Stimulated activated CD4-positive, alpha-beta T cell treated with anti-CD3 and anti-CD28 coated beads, Interleukin-1b, Interleukin-23, amount 100 ng/mL, for 1 hour (primary cell): ENCODE measurements at regions not wholly inside any gene's neighbourhood (a gene's known extent, or its start where the extent isn't known, plus 50 kb on each side); places are given as distances from the start of the nearest gene placed in this dataset.

ENCODE experiments used
- DNase-seq, 2 donors: peaks; one replicate each; pipeline ENCODE4 v3.0.0-alpha.2; 2020; ENCODE audit warnings: low read depth in 2 of 2

DNA sequence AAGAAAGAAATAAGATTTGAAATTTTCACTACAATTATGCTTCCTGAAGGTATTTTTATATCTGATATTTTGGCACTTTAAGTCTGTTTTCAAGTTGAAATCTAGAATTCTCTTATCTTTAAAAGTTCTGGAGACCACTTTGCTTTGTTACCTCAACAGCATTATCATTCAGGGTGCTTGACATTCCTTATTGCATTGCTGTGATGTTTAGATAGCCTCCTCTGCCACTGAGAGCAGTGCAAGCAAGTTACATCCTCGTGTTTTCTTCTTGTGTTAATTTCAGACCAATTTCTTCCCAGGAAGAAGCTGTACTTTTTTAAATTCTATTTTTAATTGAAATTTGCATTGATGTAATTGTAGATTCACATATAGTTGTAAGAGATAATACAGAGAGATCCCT lies 333.9 kb upstream of the KIRREL3 start:
- no peak for DNase-seq

DNA sequence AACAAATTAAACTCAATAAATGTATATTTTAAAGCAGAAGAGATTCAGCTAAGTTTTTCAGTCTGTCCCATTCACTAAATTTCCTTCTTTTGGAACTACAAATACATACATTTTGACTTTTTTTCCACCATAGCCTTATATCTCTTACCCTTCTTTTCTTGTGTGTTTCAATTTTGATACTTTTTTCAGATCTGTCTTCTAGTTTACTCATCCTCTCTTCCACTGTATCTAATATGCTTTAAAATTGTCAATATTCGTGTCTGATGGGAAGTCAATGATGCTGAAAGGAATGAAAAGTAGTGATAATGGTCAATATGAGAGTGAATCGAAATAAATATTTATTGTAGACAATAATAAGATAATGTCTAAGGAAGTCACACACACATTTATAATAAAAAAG lies 332.3 kb upstream of the KIRREL3 start:
- no peak for DNase-seq

DNA sequence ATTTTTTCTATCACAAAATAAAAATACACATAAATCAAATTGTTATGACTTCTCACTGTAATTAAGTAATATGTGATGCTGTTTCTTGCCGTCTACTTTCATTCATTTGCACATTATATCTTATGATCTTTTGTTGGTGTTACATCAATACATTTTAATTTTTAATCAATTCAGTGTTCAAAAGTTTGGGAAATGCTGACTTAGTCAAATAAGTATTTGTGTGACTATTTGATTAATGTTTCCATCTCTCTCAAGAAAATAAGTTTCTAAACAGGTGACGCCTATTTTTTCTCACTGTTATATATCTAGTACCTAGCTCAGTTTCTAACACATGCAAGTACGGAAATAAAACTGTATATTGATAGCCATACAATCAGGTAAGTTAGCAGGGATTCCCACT lies 329.5 kb upstream of the KIRREL3 start:
- DNase-seq = no peak

DNA sequence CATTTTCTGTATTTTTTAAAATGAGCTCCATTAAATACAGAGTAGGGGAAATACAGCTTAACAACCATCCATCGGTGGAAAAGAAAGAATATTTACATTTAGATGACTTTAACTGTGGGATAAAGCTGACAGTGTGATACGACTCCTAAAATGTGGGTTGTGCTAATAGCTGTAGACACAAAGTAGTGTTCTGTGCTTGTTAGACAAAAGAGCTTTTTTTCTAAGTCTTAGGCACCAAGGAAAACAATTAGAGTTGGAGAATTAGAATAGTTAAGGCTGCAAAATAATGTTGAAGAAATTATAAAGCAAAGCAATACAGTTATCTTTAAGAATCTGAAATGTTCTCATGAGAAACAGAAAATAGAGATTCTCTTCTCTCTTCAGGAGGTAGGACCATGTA lies 307.7 kb upstream of the KIRREL3 start:
- no peak for DNase-seq

DNA sequence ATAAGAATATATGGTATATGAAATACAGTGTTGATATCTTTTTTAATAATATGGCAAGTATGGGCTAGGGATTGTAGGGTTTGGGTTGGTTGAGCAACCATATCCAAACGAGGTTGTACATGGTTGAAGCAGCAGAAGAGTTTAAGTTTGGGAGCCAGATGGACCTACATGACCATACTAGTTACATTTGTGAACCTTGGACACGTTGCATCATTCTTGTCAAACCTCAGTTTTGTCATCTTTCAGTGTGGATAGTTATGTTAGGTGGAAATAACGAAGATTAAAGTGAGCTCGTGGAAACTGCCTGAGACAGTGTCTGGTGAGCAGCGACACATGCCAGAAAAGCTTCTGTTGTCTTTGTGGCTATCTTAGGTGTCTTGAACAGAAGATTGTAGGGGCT lies 307.1 kb upstream of the KIRREL3 start:
- no peak for DNase-seq

DNA sequence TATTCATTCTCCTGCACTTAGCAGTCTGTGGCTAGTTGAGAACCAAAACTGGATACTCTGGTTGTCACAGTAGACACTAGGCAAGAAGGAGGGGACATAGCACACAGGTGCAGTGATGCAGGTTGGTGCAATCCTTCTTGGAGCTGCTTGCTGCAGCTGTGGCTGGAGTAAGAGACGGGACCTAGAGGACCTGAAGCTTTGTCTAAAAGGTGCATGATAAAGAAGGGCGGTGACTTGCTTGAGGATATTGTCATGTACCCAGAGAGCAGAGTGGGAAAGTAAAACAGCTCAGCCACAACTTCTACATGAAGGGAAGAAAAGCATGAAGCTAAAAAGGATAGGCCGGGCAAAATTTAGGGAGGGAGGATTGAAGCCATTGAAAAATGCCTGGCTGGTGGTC lies 304.1 kb upstream of the KIRREL3 start:
- no peak for DNase-seq

DNA sequence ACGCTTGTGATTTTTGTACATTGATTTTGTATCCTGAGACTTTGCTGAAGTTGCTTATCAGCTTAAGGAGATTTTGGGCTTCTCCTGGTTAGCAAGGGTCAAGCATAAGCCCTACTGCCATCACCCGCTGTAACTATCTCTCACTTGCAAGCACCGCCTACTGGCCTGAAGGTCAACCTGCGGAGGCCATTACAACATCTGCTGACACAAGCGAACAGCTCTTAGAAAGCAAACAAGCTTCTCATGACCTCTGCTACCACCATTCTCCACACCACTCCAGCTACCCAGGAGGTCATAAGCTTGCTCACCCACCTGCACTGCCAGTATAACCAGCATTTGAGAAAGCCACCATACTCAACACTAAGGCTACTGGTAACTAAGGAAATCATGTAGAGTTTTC lies 288.4 kb upstream of the KIRREL3 start:
- no peak for DNase-seq

DNA sequence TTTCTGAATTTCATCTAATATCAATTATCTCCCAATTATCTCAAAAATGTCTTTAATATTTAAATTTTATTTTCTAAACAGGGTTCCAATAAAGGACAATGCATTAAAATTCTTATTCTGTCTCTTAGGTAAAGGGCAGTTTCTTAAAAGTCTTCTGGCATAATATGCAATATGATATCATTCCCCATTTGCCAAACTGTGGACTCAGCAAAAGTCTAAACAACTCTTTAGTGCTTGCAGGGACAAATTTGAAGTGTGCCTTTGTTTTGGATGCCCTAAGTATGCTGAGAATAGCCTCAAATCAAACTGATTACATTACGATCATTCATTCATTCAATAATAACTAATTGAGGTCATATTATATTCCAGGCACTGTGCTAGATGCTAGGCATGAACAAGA lies 281.0 kb upstream of the KIRREL3 start:
- no peak for DNase-seq

DNA sequence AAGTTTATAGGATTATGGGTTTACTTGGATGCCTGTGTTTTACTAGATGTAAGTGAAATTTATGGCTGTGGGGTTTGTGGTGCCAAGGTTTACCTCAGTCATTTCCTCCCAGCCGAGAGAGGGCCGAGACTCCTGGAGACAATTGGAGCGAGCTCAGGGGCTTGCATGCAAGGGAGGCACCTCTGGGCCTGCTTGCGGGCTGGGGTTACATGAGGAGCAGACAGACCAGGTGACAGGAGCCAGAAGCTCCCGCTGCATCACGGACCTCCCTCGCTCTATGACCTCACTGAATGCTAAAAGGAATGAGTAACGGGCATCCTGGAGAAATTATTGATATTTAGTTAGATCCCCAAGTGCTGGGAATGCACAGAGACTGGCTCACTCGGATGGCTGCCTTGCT lies 275.2 kb upstream of the KIRREL3 start:
- DNase-seq = no peak

DNA sequence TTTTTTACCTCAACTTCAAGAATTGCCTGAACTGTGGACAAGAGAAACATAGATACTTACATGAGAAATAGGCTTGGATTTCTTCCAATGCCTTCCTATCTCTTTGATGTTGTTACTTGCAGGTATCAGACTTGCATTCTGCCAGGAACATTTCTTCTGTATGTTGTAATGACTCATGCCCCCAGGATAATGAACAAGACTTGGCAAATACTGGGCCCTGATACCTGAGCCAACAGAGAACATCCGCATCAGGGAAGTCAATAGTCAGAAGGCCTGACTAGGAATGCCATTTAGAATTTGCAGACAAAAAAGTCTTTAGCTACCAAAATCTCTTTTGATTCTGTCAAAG lies 273.7 kb upstream of the KIRREL3 start:
- DNase-seq = no peak

DNA sequence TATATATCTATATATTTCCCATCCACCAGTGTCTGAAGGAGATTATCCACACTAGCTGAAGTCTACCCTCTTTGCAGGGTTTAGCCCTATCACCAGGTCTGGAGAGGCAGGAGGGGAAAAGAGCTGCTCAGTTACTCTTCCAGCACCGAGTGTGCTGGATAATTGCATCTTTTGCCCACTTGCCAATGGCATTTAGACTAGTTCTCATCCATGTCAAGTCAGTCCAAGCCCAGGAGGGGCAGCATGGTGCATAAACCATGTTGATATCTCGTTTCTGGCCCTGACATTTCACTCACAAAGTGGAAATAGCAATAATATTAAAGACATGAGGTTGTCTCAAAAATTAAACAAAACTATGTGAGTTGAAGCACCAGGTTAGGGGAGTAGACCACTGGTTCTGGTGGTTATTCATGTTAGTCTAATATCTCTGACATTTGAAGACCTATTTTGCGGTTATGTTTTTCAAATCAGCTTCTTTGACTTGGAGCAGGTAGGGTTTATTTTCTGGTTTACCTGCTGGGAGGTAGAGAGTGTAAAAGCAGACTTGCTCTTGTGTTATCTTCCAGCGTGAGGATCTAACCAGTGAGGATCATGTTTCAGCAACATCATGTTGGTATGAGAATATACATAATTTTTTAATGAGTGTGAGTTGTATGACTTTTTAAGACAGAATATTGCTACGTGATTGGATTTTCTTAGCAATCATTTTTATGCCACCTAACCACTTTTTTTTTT lies 273.2 kb upstream of the KIRREL3 start:
- no peak for DNase-seq

DNA sequence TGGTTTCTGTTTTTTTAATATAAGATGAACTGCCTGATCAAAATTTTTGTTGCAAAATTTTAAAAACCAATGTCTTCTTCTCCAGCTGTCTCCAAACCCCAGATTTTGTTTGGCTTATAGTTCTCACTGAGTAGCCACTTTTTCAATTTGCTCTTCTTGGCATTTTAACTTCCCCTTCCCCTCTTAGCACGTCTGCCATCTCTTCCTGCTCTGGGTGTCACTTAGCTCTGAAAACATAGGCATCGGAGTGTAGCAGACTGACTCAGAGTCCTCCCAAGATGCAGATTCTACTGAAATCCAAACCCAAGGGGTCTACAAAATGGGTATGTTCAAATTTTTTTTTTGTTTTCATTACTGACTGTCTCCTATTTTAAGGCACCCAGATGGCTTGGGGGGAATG lies 270.3 kb upstream of the KIRREL3 start:
- DNase-seq = no peak

DNA sequence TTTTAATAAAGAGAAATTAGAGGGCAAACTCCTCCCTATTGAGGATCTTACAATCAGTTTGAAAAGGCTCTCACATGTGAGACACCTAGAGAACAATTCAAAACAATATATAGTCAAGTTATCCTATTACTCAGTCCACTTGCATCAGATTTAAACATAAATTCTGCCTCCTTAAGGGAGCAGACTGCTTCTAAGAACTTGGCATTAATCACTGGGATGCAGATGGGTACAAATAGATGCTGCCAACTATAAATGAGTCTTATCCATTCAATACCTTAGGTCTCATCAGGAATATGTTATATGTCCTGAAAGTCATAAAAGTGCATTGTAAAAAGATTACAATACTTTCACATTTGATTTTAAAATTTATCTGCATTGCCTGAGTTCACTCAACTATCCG lies 269.3 kb upstream of the KIRREL3 start:
- no peak for DNase-seq

DNA sequence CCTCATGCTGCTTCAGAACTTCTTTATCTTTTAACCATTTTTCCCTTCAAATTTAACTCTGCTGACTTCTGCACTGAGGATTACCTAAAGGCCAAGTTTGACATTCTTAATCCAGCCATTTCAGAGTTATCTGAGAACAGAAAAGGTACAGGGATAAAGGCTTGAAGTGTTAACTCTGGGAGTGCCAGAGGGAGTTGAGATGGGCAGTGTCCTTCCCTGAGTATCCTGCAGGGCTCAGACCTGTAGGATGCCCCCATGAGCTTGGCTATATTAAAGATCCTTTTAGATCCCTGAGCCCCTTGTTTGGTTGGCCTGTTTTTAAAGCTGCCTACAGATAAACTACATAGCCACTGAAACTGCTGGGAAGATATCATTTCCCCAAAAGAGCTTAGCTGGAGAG lies 268.4 kb upstream of the KIRREL3 start:
- DNase-seq = no peak

DNA sequence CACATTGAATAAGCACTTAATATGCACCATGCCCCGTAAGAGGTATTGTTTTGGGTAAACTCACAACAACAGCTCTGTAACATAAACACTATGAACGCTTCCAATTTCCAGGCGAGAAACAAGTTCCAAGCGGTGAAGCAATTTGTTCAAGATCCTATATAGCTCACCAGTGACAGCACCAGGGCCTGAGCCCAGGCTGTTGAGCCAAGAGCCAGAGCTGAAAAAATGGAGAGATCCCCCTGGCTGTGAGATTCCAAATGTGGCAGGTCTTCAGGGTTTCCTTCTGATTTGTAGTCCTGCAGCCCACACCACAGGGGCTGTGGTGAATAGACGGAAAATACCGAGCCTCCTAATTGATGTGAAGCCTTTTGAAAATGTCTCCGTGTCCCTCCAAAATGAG lies 268.0 kb upstream of the KIRREL3 start:
- DNase-seq = no peak

DNA sequence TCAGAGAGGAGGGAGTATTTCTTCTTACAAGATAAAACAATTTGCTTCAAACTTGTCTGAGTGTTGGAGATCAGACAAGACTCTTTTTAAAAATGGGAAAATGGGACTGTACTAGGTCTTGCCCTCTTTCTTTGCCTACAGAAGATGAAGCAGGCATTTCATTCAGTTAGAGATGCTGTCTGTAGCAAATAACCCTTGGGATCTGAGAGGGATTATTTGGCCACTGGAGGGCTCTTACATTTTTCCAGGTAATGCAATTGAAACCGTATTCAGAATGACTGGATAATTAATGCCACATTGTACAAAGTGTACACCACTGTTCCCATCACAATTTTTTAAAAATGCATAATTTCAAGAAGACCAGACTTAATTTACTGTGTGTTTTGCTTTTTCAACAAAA lies 258.5 kb upstream of the KIRREL3 start:
- DNase-seq = no peak

DNA sequence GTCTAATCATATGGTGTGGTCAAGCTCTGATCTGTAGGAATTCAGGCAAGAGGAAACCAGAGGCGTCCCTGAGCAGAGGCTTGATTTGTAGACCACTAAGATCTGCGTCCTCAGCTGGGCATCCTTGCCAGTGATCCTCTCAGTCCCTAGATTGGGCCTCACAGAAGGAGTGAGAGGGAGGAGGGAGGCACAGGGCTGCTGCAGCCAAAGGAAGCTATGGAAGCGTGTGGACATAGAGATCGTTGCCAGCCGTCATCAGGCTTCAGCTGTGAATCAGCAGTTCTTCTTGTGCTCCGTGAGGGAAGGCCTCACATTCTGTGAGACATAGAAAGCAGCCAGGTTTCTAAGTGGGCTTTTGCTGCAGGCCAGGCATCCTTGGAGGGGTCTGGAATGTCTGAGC lies 254.6 kb upstream of the KIRREL3 start:
- DNase-seq = no peak

DNA sequence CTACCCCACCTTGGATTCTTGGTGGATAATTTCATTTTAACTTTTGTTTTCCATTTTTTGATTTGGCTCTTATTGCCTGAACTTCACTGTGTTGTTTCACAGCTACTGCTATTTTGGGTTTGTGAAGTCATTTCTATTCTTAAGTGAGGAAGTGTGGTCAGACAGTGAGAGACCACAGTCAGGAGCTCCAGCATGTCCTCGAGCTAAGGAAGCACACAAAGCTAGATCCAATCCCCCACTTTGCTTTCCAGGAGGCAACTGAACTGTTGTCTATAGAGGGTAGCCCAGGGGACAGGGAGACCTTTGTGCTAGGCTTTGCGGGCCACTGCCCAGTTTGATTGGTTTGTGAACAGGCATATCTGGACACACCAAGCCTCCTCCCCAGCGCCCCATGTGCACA lies 251.8 kb upstream of the KIRREL3 start:
- no peak for DNase-seq

DNA sequence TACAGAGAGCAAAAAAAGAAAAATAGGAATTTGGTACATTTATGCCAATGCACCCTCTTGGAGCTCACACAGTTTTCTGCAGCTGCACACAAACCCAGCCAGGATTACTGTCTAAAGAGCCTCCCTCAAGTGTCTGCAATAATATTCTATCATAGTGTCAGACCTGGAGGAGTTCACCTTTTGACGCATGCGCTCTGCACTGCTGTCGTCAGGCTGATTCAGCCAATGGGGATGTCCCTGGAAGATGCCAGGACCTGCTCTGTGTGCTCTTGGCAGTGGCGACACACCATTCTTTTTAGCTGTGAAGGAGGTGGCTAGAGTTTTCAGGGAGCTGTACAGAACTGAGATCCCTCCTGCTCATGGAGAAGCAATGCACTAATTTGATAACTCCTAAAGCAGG lies 249.0 kb upstream of the KIRREL3 start:
- no peak for DNase-seq

DNA sequence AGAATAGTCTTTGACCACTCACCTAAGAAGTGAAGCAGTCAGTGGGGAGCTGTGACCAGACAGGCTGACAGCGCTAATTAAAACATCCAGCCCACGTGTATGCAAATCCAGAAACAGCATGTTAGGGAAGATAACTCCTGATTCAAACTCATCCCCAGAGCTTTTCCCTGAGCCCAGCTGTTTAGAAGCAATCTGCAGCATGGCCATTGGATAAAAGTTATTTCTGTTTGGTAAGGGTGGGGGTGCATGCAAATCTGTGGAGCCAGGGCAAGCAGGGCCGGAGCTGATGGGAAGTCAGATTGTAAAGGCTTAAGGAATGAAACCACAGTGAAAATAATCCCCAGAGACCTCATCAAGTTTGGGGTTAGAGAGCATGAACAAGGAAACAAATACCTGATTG lies 247.9 kb upstream of the KIRREL3 start:
- DNase-seq = no peak

DNA sequence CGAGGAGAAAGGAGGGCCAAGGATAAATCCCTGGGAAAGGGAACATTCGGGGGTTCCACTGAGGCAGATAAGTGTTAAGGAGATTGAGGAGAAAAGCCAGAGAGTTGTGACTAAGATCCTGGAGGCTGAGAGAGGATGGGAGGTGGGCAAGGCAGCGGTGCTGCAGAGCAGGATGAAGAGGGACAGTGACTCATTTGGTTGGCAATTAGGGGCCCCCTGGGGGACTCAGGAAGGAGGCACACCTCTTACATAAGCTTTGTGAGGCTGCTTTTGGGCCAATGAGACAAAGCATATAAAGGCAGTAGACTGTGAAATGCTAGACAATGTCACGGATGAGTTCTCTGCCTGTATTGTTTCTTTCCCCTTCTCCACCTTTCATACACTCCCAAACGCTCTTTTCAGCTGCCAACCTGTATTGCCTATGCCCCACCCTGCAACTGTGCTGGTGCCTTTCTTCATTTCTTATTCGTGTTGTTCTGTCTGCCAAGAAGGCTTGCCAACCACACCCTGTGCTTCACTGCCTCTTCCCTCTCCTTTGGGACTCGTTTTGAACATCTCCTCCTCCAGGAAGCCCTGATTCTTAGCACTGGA lies 246.8 kb upstream of the KIRREL3 start:
- no peak for DNase-seq

DNA sequence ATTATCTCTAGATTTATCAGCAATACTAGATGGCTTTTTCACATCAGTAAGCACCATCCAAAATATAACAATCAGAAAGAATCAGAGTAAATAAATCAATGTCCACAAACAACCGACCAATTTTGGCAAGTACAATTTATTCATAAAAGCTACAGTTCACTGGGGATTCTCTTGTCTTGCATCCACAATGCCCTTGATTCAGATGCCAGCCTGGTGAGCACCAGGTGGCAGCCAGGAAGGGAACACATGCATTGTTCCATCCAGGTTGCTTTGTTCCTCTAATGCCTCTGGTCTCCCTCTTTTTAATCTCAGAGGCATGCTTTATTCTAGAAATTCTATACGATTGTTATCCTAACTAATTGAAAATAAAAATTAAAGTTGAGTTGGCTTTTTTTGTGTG lies 242.1 kb upstream of the KIRREL3 start:
- no peak for DNase-seq

DNA sequence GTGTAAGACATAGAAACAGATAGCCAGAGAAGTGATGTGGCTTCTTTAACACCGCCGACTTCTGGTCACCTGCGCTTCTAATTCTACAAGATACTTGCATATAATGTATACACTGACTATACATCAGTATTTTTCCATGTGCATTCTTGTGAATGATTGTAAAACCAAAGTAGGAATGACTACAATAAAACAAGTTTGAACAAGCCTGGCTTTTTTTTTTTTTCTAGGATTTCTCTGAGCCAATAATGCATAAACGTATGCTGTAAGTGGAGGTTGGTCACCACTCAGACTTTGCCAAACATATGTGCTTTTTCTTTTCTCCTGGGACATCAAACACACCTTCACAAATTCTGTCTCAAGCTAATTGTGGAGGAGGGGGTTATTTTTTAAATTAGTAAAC lies 237.8 kb upstream of the KIRREL3 start:
- DNase-seq = no peak

DNA sequence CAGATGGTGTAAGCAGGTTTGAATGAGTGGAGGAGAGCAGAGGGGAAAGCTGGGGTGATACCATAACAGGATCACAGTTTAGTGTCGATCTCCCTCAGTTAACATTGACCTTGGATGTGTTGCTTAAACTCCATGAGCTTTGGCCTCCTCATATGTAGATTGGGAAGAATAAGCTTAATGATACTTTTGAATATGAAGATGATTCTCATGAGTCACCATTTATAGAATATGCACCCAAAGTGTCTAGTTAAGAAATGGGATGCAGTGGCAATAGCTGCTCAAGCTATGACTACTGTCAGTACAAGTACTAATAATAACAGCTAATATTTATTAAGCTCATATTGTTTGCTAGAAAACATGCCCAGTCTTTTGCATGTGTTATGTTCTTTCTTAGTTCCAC lies 236.2 kb upstream of the KIRREL3 start:
- no peak for DNase-seq
